ENCODE measurements at regions not wholly inside any gene's neighbourhood (a gene's known extent, or its start where the extent isn't known, plus 50 kb on each side); places are given as distances from the start of the nearest gene placed in this dataset.
"Not testable (repeated sequence)": the region's sequence is repeated elsewhere in the genome, so short reads cannot be mapped to it uniquely, and the experiment has no call there.

DNA sequence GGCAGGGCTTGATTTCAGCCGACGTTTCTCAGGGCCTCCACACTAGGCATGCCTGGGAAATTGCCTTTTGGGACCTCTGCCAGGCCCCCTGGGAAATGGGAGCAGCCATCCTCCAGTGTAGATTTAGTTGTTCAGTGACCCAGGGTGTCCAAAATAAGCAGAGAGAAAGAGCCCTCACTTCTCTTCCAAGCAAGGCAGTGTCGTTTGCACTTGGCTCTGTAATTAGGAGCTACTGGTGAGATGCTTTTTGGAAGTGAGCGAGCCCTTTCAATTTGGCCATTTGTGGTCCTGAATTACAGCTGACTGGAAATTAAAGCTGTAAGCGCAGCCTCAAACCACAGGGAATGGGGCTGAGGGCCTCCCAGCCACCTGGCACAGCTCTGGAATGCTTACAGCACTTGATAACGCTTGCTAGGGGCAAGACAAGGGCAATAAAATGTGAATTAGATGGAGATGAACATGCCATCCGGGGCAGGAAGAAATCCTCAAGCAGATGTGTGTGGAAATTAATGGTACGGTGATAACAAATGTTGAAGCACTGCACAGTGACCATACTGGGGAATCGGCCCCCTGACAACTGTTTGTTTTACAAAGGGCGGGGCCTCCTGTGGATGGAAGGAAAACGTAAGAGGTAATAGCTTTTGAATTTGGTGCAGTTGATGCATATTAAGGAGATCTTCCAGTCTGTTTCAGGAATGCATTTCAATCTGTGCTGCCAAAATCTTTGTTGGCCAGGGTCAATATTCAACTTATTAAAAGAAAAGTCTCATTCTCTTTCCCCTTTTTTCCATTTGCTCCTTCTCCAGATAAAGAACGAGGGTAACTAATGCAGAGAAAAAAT is 173.1 kb downstream of the UXS1 start:
- H3K9me3 Mint-ChIP-seq: no peaks in the 10 kb centered on the region

DNA sequence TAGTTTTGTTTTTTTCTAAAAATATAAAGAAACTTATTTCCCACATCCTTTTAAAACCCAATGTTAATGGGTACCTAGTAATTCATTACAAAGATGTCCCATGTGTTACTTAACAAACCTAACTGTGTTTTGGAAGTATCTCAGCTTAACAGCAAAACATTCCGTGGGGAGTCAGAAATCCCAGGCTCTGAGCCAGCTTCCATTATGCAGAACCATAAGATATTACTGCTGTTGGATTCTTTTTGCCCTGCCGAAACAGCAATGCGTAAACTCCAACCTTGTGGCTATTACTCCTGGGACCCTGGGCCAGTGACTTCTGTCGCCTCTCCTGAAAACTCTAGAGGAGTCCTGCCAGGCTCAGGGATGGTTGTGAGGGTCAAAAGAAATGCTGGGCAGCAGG is 174.1 kb downstream of the UXS1 start:
- peaks cover 2% of the 10 kb centered on the region for H3K27me3 Mint-ChIP-seq
- H3K9me3 Mint-ChIP-seq: no peaks in the 10 kb centered on the region
- DNase-seq: no peak
- intact Hi-C loops (cut with micrococcal nuclease): no loop called here
- H3K36me3 Mint-ChIP-seq (ENCODE audit: low read depth): no peaks in the 10 kb centered on the region
- H3K4me1 Mint-ChIP-seq: peaks cover 2% of the 10 kb centered on the region
- H3K27ac Mint-ChIP-seq: no peak overlapping the region
- H3K4me3 Mint-ChIP-seq: no peak overlapping the region

More for the DNA sequence above, 173.1 kb downstream of the UXS1 start:
- intact Hi-C loops (cut with micrococcal nuclease): no loop called here
- H3K36me3 Mint-ChIP-seq (ENCODE audit: low read depth): no peaks in the 10 kb centered on the region
- H3K4me1 Mint-ChIP-seq: peaks cover 2% of the 10 kb centered on the region
- H3K27ac Mint-ChIP-seq: no peak overlapping the region
- H3K27me3 Mint-ChIP-seq: peaks cover 2% of the 10 kb centered on the region
- DNase-seq: no peak
- H3K4me3 Mint-ChIP-seq: no peak overlapping the region

DNA sequence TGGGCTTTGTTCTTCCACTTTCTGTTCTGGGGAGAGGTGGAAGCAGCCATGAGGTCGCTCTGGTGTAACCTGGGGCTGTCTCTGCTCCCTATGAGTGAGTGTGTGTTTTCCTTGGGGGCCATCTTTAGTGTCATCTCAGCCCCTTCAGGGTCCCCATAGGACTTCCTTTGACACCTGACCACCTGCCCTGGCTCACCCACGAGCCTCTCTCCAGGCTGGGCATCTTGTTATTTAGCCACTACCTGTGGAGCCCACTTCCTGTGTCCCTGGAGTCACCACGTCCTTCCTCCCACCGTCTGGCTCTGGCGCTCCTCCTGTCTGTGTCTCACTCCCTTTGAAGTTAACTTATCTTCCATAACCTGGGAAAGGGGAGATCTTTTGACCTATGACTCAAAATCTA is 176.0 kb downstream of the UXS1 start:
- Mint-ChIP-seq H3K4me3 (no peak overlapping the region), H3K36me3 (ENCODE audit: low read depth) (no peaks in the 10 kb centered on the region), H3K27me3 (no peaks in the 10 kb centered on the region), H3K27ac (no peak overlapping the region), H3K4me1 (peaks cover 2% of the 10 kb centered on the region), H3K9me3 (no peaks in the 10 kb centered on the region)
- no peak for DNase-seq
- intact Hi-C loops (cut with micrococcal nuclease): no loop called here

DNA sequence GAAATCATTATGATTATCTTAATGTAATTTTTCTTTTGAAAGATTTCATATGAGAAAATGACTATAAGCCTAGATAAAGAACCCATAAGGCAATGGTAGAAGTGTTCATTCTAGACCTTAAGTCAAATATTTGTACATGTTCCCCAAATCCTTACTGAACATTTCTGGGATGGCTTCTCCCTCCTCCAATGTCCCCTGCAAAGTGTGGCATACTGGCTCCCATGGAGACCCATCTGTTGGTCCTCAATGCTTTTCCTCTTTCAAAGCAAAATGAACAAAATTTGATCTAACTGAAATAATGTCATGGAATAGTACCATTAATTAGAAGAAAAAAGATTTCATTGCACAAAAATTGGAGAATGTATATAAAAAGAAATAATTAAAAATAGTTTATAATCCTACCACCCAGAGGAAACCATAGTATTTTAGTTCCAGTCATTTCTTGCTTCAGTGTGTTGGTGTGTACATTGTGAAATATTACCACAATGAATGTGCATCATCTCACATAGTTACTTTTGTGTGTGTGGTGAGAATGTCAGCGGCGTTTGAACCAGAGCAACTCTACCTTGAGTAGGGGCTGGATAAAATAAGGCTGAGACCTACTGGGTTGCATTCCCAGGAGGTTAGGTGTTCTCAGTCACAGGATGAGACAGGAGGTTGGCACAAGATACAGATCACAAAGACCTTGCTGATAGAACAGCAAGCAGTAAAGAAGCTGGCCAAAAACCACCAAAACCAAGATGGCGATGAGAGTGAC is 181.3 kb downstream of the UXS1 start:
- no peak for DNase-seq
- no peaks in the 10 kb centered on the region for H3K36me3 Mint-ChIP-seq (ENCODE audit: low read depth)
- H3K9me3 Mint-ChIP-seq: no peaks in the 10 kb centered on the region
- H3K4me3 Mint-ChIP-seq: no peak overlapping the region
- no peaks in the 10 kb centered on the region for H3K27me3 Mint-ChIP-seq
- no peak overlapping the region for H3K27ac Mint-ChIP-seq
- intact Hi-C loops (cut with micrococcal nuclease): no loop called here
- H3K4me1 Mint-ChIP-seq: peaks cover 2% of the 10 kb centered on the region

DNA sequence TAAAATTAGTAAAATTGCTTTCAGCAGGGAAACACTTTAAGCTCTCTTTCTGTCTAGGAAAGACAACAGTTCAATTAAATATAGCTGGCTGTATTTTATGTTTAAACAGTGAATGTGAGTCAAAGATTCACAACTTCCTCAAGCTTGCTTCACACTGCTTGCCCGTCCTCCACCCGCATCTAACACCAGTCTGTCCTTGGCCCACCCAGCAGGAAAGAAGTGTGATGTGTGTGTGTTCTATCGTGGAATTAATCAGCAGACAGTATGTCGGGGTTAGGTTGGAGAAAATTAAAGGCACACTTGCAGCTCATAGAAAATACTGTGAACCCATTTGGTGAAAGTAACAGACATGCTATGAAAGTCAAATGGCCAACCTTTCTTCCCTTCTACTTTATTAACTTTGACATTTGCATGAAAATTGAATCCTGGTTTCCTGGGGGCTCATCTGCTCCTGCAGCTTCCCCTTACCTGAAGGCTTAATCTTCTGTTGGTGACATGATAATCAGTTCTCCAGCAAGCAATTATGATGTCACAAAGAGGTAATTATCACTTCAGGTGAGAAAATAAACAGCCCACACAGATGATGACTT is 182.0 kb downstream of the UXS1 start:
- peaks cover 2% of the 10 kb centered on the region for H3K9me3 Mint-ChIP-seq
- peaks cover 1% of the 10 kb centered on the region for H3K36me3 Mint-ChIP-seq (ENCODE audit: low read depth)
- no peak for DNase-seq
- H3K27ac Mint-ChIP-seq: no peak overlapping the region
- no peak overlapping the region for H3K4me3 Mint-ChIP-seq
- intact Hi-C loops (cut with micrococcal nuclease): no loop called here
- peaks cover 2% of the 10 kb centered on the region for H3K4me1 Mint-ChIP-seq
- H3K27me3 Mint-ChIP-seq: no peaks in the 10 kb centered on the region

DNA sequence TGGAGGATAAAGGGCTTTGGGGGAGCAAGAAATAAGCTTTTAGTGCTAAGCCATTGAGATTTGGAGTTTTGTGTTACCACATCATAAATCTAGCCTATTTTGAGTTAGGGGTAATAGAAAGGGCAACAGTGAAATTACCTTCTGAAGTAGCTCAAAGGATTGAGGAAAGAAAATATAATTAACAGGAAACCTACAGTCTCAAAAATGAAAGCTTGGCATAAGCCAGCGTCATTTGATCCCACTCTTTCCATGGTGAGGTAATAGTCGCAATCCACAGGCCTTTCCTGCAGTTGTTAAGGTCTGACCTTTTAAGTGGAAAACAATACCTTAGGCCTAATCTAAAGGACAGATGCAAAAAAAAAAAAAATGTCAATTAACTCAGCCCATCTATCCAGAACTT is 182.7 kb downstream of the UXS1 start:
- no peak for DNase-seq
- peaks cover 4% of the 10 kb centered on the region for H3K36me3 Mint-ChIP-seq (ENCODE audit: low read depth)
- intact Hi-C loops (cut with micrococcal nuclease): no loop called here

GRCh38 chr2:106010818-106011355 is 183.2 kb downstream of the UXS1 start:
- Mint-ChIP-seq H3K4me3 (no peak overlapping the region), H3K4me1 (peaks cover 2% of the 10 kb centered on the region), H3K27ac (no peak overlapping the region), H3K9me3 (peaks cover 13% of the 10 kb centered on the region), H3K36me3 (ENCODE audit: low read depth) (peaks cover 4% of the 10 kb centered on the region), H3K27me3 (no peaks in the 10 kb centered on the region)
- DNase-seq: no peak
- intact Hi-C loops (cut with micrococcal nuclease): no loop called here

More for the DNA sequence above, 182.7 kb downstream of the UXS1 start:
- no peak overlapping the region for H3K27ac Mint-ChIP-seq
- H3K4me3 Mint-ChIP-seq: no peak overlapping the region
- peaks cover 2% of the 10 kb centered on the region for H3K4me1 Mint-ChIP-seq
- no peaks in the 10 kb centered on the region for H3K27me3 Mint-ChIP-seq
- peaks cover 9% of the 10 kb centered on the region for H3K9me3 Mint-ChIP-seq

DNA sequence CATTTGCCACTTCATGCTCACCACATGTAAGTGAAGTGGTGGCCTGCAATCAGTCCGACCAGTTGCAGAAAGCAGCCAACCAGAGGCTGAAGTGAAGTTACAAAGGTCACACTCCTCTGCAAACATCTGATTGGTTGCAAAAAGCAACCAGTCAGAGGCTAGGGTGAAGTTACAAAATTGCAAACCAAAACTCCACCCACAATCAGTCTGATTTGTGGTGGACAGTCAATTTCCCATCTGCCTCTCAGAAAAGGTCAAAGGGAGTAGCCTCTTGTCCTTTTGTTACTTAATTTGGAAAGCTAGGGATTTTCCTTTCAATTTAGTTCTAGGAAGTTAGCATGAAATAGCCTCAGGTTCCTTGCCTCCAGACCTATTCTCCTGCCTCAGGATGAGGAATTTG is 185.0 kb downstream of the UXS1 start:
- Mint-ChIP-seq H3K27ac (no peak overlapping the region), H3K4me3 (no peak overlapping the region), H3K9me3 (peaks cover 18% of the 10 kb centered on the region), H3K27me3 (peaks cover 2% of the 10 kb centered on the region), H3K36me3 (ENCODE audit: low read depth) (peaks cover 4% of the 10 kb centered on the region), H3K4me1 (peaks cover 2% of the 10 kb centered on the region)
- no peak for DNase-seq
- intact Hi-C loops (cut with micrococcal nuclease): no loop called here

GRCh38 chr2:106004851-106005250 is 189.2 kb downstream of the UXS1 start:
- DNase-seq: no peak
- Mint-ChIP-seq H3K4me3 (no peak overlapping the region), H3K36me3 (ENCODE audit: low read depth) (peaks cover 4% of the 10 kb centered on the region), H3K9me3 (peaks cover 22% of the 10 kb centered on the region), H3K4me1 (no peaks in the 10 kb centered on the region), H3K27ac (no peak overlapping the region), H3K27me3 (peaks cover 10% of the 10 kb centered on the region)
- intact Hi-C loops (cut with micrococcal nuclease): no loop called here

GRCh38 chr2:105999211-105999989 is 194.7 kb downstream of the UXS1 start:
- Mint-ChIP-seq H3K4me3 (no peak overlapping the region), H3K27ac (no peak overlapping the region), H3K9me3 (peaks cover 23% of the 10 kb centered on the region), H3K4me1 (no peaks in the 10 kb centered on the region), H3K36me3 (ENCODE audit: low read depth) (no peaks in the 10 kb centered on the region), H3K27me3 (peaks cover 8% of the 10 kb centered on the region)
- intact Hi-C loops (cut with micrococcal nuclease): no loop called here
- no peak for DNase-seq

DNA sequence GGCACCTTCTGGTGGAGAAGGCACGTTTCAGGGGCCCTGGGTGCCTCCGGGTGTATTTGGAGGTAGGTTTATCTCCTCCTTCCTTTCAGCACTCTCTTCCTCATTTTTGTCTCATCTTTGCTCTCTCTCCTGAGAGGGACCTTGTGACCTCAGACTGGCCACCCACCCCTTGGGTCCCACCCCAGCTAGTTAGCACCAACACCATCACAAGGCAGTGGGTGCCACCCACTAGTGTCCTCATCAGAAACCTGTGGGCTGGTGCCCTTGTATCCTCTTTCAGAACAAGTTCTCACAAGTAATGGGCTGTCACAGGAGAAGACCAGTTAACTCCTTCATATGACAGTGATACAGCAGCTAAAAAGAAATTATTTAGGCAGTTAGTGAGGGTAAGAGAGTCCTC is 196.4 kb downstream of the UXS1 start:
- DNase-seq: no peak
- no peak overlapping the region for H3K4me3 Mint-ChIP-seq
- no peak overlapping the region for H3K27ac Mint-ChIP-seq
- H3K36me3 Mint-ChIP-seq (ENCODE audit: low read depth): no peaks in the 10 kb centered on the region
- peaks cover 7% of the 10 kb centered on the region for H3K27me3 Mint-ChIP-seq
- no peaks in the 10 kb centered on the region for H3K4me1 Mint-ChIP-seq
- intact Hi-C loops (cut with micrococcal nuclease): no loop called here
- H3K9me3 Mint-ChIP-seq: peaks cover 36% of the 10 kb centered on the region

- intact Hi-C loops (cut with micrococcal nuclease): no loop called here
- H3K27me3 Mint-ChIP-seq: no peaks in the 10 kb centered on the region
- no peak overlapping the region for H3K4me3 Mint-ChIP-seq
- H3K4me1 Mint-ChIP-seq: no peaks in the 10 kb centered on the region
- no peak for DNase-seq
- H3K36me3 Mint-ChIP-seq (ENCODE audit: low read depth): peaks cover 6% of the 10 kb centered on the region
- no peak overlapping the region for H3K27ac Mint-ChIP-seq
- H3K9me3 Mint-ChIP-seq: peaks cover 36% of the 10 kb centered on the region
Measured at GRCh38 chr2:105990624-105991023, 203.5 kb downstream of the UXS1 start.

DNA sequence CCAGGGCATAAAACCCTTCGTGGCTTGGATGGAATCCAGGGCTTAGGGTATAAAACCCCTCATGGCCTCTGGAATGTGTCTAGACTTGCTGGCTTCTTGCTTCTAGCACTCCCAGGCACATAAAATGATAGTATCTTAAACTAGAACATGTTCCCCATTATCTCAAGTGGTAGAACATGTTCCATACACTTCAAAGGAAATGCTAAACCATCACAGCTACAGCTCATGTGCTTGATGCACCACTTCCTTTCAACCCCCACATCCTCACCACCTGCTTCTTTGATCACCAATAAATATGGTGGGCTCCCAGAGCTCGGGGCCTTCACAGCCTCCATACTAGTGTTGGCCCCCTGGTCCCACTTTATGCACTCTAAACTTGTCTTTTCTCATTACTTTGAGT is 204.3 kb downstream of the UXS1 start:
- DNase-seq; H3K4me3 Mint-ChIP-seq; H3K27ac Mint-ChIP-seq; intact Hi-C loops (cut with micrococcal nuclease); H3K27me3 Mint-ChIP-seq; H3K36me3 Mint-ChIP-seq (ENCODE audit: low read depth); H3K4me1 Mint-ChIP-seq: not testable (repeated sequence)
- H3K9me3 Mint-ChIP-seq: peaks cover 33% of the 10 kb centered on the region
